ENCODE measurements at regions not wholly inside any gene's neighbourhood (a gene's known extent, or its start where the extent isn't known, plus 50 kb on each side); places are given as distances from the start of the nearest gene placed in this dataset.

- TF ChIP-seq EZH2 (IDR thresholded peaks at IDR 0.05; ENCODE audit: low read length, missing control alignments), result no peak
- no peak for TF ChIP-seq CTCF (conservative IDR thresholded peaks at IDR 0.05 in 1 of 2, IDR thresholded peaks at IDR 0.05 in 1 of 2; ENCODE audit: low read depth in 1 of 2, low read length in 2 of 2)
Observed at GRCh38 chr20:51116765-51117686, 94.1 kb upstream of the KCNG1 start.

Data from fibroblast of lung (primary cell).